MM.1S (cell line): ENCODE measurements at regions not wholly inside any gene's neighbourhood (a gene's known extent, or its start where the extent isn't known, plus 50 kb on each side); places are given as distances from the start of the nearest gene placed in this dataset.

Experiments
- DNase-seq: peaks from one replicate; pipeline ENCODE4 v3.0.0-alpha.2; 2015
- H2AFZ ChIP-seq: fragments of 300-600 bp; sonication (generic); 2 replicates; pipeline ENCODE4 v1.6.0; 2016; ENCODE audit warnings: antibody characterized with exemption, low read length
- H3F3A ChIP-seq: fragments of 300-600 bp; sonication (generic); 2 replicates; pipeline ENCODE4 v1.6.1; 2016; ENCODE audit warnings: mild to moderate bottlenecking, antibody characterized with exemption, low read length, moderate library complexity, mixed read lengths; ENCODE audit not compliant: insufficient read depth
- H3K27ac ChIP-seq: fragments of 300-600 bp; sonication (generic); 2 replicates; pipeline ENCODE4 v1.5.1; 2016; ENCODE audit warnings: mild to moderate bottlenecking, low read length
- H3K27me3 ChIP-seq: fragments of 300-600 bp; sonication (generic); replicated peaks from 2 replicates; pipeline ENCODE4 v1.6.0; 2016; ENCODE audit warnings: low read length; ENCODE audit not compliant: insufficient read depth
- H3K36me3 ChIP-seq: fragments of 300-600 bp; sonication (generic); replicated peaks from 2 replicates; pipeline ENCODE4 v1.6.1; 2016; ENCODE audit warnings: mild to moderate bottlenecking, low read length, mixed read lengths; ENCODE audit not compliant: insufficient read depth
- H3K4me1 ChIP-seq: fragments of 300-600 bp; sonication (generic); 2 replicates; pipeline ENCODE4 v1.6.1; 2016; ENCODE audit warnings: low read length, mixed read lengths
- H3K4me2 ChIP-seq: fragments of 300-600 bp; sonication (generic); 2 replicates; pipeline ENCODE4 v1.6.0; 2016; ENCODE audit warnings: low read depth, low read length
- H3K4me3 ChIP-seq: fragments of 300-600 bp; sonication (generic); 2 replicates; pipeline ENCODE4 v1.5.1; 2016; ENCODE audit warnings: low read length, mixed read lengths
- H3K79me2 ChIP-seq: fragments of 300-600 bp; sonication (generic); 2 replicates; pipeline ENCODE4 v1.6.1; 2016; ENCODE audit warnings: mixed run types, low read length, mixed read lengths
- H3K9ac ChIP-seq: fragments of 300-600 bp; sonication (generic); 2 replicates; pipeline ENCODE4 v1.6.1; 2016; ENCODE audit warnings: low read length, mixed read lengths
- H3K9me2 ChIP-seq: fragments of 300-600 bp; sonication (generic); replicated peaks from 2 replicates; pipeline ENCODE4 v1.6.1; 2016; ENCODE audit warnings: mild to moderate bottlenecking, low read length, mixed read lengths; ENCODE audit not compliant: insufficient read depth
- H3K9me3 ChIP-seq: fragments of 300-600 bp; sonication (generic); replicated peaks from 2 replicates; pipeline ENCODE4 v1.6.1; 2016; ENCODE audit warnings: mild to moderate bottlenecking, low read length, mixed read lengths; ENCODE audit not compliant: insufficient read depth
- H4K20me1 ChIP-seq: fragments of 300-600 bp; sonication (generic); 2 replicates; pipeline ENCODE4 v1.6.1; 2016; ENCODE audit warnings: mild to moderate bottlenecking, low read length, moderate library complexity, mixed read lengths; ENCODE audit not compliant: insufficient read depth
- EZH2 ChIP-seq: fragments of 300-600 bp; sonication (generic); optimal IDR thresholded peaks from 2 replicates; pipeline ENCODE3; 2017; ENCODE audit warnings: low read depth, mild to moderate bottlenecking, antibody characterized with exemption, low read length, mixed read lengths
- EZH2phosphoT487 ChIP-seq: fragments of 300-600 bp; sonication (generic); IDR thresholded peaks from 2 replicates; pipeline ENCODE4 v1.6.1; 2018; ENCODE audit warnings: antibody characterized with exemption, low read length
- TF ChIP-seq, protein P1 (sequence below): fragments of 300-600 bp; sonication (generic); IDR thresholded peaks from 2 replicates; pipeline ENCODE4 v1.5.1; 2016; ENCODE audit warnings: antibody characterized with exemption, low read length, mixed read lengths

DNA sequence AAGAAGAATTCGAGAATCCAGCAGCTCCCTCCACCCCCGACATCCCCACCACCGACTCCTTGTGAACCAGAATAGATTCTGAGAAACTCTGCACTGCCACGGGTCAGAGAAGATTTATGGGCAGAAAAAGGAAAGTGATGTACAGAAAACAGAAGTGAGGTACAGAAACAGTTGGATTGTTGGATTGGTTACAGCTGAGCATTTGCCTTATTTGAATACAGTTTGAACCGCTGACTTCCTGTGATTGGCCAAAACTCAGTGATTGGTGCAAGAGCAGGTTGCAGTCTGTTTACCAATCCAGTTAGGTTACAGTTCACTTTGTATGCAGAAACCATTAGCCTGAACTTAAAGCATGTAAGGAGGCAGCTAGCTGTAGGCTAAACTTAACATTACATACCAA, 131.2 kb upstream of the HDDC2 start:
- Histone ChIP-seq H3K9ac (no peak overlapping the region), H3K9me3 (no peaks in the 10 kb centered on the region), H4K20me1 (no peaks in the 10 kb centered on the region), H3F3A (no peaks in the 10 kb centered on the region), H3K9me2 (no peaks in the 10 kb centered on the region), H3K27me3 (no peaks in the 10 kb centered on the region), H3K79me2 (no peaks in the 10 kb centered on the region), H3K27ac (no peak overlapping the region), H3K4me3 (no peak overlapping the region), H3K36me3 (no peaks in the 10 kb centered on the region), H3K4me1 (no peaks in the 10 kb centered on the region), H3K4me2 (no peak overlapping the region), H2AFZ (no peak overlapping the region)
- no peak for TF ChIP-seq EZH2phosphoT487
- TF ChIP-seq, protein P1, sequence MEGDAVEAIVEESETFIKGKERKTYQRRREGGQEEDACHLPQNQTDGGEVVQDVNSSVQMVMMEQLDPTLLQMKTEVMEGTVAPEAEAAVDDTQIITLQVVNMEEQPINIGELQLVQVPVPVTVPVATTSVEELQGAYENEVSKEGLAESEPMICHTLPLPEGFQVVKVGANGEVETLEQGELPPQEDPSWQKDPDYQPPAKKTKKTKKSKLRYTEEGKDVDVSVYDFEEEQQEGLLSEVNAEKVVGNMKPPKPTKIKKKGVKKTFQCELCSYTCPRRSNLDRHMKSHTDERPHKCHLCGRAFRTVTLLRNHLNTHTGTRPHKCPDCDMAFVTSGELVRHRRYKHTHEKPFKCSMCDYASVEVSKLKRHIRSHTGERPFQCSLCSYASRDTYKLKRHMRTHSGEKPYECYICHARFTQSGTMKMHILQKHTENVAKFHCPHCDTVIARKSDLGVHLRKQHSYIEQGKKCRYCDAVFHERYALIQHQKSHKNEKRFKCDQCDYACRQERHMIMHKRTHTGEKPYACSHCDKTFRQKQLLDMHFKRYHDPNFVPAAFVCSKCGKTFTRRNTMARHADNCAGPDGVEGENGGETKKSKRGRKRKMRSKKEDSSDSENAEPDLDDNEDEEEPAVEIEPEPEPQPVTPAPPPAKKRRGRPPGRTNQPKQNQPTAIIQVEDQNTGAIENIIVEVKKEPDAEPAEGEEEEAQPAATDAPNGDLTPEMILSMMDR: no peak
- TF ChIP-seq EZH2: no peak
- no peak for DNase-seq

DNA sequence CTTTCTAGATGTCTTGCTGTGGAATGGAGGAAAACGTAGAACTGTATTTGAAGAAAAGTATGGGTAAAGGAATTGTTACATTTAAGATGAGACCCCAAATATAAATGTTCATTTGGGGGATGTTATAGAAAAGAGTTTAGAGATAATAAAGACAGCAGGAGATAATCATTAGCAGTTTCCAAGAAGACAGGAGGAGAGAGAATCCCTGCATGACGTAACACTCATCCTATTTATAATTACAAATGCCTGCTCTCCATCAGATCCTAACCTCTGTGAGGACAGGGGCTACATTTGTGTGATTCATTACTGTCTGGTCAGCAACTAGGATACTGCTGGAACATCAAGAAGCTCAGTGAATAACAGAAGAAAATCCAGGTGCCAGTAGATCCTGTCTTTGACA, 133.0 kb upstream of the HDDC2 start:
- Histone ChIP-seq H3K79me2 (no peaks in the 10 kb centered on the region), H2AFZ (no peak overlapping the region), H3F3A (no peaks in the 10 kb centered on the region), H3K27ac (no peak overlapping the region), H3K4me2 (no peak overlapping the region), H3K27me3 (no peaks in the 10 kb centered on the region), H3K4me1 (no peaks in the 10 kb centered on the region), H4K20me1 (no peaks in the 10 kb centered on the region), H3K9me3 (no peaks in the 10 kb centered on the region), H3K9me2 (no peaks in the 10 kb centered on the region), H3K4me3 (no peak overlapping the region), H3K36me3 (no peaks in the 10 kb centered on the region), H3K9ac (no peak overlapping the region)
- no peak for DNase-seq
- TF ChIP-seq, protein P1: no peak
- no peak for TF ChIP-seq EZH2
- TF ChIP-seq EZH2phosphoT487: no peak

DNA sequence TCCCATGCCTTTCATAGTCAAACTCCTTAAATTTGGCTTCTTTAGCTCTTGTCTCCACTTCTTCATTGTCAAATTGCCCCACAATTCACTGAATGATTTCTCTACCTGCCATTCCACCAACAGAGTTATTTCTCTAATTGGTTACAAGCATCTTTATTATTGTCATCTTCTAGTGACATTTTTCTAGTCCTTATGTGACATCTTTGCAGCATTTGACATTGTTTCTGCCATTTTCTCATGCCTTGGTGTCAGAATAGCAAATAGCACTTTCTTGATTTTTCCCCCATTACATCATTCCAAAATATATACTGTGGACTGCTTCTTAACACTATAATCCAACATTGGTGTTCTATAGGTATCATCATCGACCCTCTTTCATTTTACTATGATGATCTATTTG, 137.7 kb upstream of the HDDC2 start:
- Histone ChIP-seq H3K4me1 (no peaks in the 10 kb centered on the region), H3K9ac (no peak overlapping the region), H3K4me2 (no peak overlapping the region), H4K20me1 (no peaks in the 10 kb centered on the region), H3K36me3 (no peaks in the 10 kb centered on the region), H3K27ac (no peak overlapping the region), H3F3A (no peaks in the 10 kb centered on the region), H3K9me2 (no peaks in the 10 kb centered on the region), H2AFZ (no peak overlapping the region), H3K79me2 (no peaks in the 10 kb centered on the region), H3K9me3 (no peaks in the 10 kb centered on the region), H3K4me3 (no peak overlapping the region), H3K27me3 (no peaks in the 10 kb centered on the region)
- TF ChIP-seq, protein P1: no peak
- TF ChIP-seq EZH2 (no peak), EZH2phosphoT487 (no peak)
- DNase-seq: no peak
